ENCODE measurements at regions not wholly inside any gene's neighbourhood (a gene's known extent, or its start where the extent isn't known, plus 50 kb on each side); places are given as distances from the start of the nearest gene placed in this dataset.

DNA sequence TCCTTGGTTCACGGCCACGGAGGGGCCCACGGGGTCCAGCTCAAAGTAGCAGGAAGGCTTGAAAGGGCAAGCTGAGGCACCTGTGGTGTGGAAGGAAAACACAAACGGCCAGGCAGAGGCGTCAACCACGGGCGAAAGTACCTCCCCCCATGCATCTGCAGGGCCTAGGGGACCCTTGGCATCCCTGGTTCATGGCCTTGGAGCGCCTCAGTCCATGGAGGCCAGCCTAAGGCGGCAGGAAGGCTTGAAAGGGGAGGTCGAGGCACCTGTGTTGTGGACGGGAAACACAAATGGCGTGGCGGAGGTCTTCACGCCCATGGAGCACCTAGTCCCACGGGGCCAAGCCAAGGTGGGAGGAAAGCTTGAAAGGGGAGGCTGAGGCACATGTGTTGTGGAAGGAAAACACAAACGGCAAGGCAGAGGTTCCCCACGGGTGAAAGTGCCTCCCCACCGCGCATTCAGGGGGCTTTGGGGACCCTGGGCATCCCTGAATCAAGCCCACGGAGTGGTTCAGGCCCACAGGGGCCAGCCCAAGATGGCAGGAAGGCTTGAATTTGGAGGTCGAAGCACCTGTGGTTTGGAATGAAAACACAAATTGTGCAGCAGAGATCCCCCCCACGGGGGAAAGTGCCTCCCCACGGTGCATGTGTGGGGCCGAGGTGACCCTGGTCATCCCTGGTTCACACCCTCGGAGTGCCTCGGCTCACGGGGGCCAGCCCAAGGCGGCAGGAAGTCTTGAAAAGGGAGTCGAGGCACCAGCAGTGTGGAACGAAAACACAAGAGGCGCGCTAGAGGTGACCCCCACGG, 380.8 kb downstream of the ALG10 start:
- no peak for TF ChIP-seq POLR2A (IDR thresholded peaks at IDR 0.05)
- TF ChIP-seq, protein P1, sequence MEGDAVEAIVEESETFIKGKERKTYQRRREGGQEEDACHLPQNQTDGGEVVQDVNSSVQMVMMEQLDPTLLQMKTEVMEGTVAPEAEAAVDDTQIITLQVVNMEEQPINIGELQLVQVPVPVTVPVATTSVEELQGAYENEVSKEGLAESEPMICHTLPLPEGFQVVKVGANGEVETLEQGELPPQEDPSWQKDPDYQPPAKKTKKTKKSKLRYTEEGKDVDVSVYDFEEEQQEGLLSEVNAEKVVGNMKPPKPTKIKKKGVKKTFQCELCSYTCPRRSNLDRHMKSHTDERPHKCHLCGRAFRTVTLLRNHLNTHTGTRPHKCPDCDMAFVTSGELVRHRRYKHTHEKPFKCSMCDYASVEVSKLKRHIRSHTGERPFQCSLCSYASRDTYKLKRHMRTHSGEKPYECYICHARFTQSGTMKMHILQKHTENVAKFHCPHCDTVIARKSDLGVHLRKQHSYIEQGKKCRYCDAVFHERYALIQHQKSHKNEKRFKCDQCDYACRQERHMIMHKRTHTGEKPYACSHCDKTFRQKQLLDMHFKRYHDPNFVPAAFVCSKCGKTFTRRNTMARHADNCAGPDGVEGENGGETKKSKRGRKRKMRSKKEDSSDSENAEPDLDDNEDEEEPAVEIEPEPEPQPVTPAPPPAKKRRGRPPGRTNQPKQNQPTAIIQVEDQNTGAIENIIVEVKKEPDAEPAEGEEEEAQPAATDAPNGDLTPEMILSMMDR (IDR thresholded peaks at IDR 0.05), result no peak

All from vagina (tissue), 2 donors.